Mucosa of rectum (tissue), 2 donors: ENCODE measurements at regions not wholly inside any gene's neighbourhood (a gene's known extent, or its start where the extent isn't known, plus 50 kb on each side); places are given as distances from the start of the nearest gene placed in this dataset.

ENCODE experiments used
- H3K27ac ChIP-seq, 2 donors: one replicate each; pipeline ENCODE4 v1.7.0; 2013; ENCODE audit warnings: inconsistent platforms in 2 of 2, low read depth in 2 of 2, low read length in 2 of 2
- H3K27me3 ChIP-seq, 2 donors: one replicate each; pipeline ENCODE4 v1.7.0; 2013; ENCODE audit warnings: low read length in 2 of 2; ENCODE audit not compliant: control insufficient read depth in 2 of 2, insufficient read depth in 2 of 2
- H3K36me3 ChIP-seq, 2 donors: one replicate each; pipeline ENCODE4 v1.7.0; 2013; ENCODE audit warnings: low read length in 2 of 2; ENCODE audit not compliant: control insufficient read depth in 2 of 2, insufficient read depth in 2 of 2
- H3K4me1 ChIP-seq, 2 donors: one replicate each; pipeline ENCODE4 v1.7.0; 2013; ENCODE audit warnings: low read length in 2 of 2, mild to moderate bottlenecking in 1 of 2; ENCODE audit not compliant: control insufficient read depth in 2 of 2, insufficient read depth in 2 of 2
- H3K4me3 ChIP-seq, 2 donors: one replicate each; pipeline ENCODE4 v1.7.0; 2013; ENCODE audit warnings: low read length in 2 of 2
- H3K9ac ChIP-seq, 2 donors: one replicate each; pipeline ENCODE4 v1.7.0; 2013; ENCODE audit warnings: low read length in 2 of 2, low read depth in 1 of 2, mild to moderate bottlenecking in 1 of 2
- H3K9me3 ChIP-seq, 2 donors: one replicate each; pipeline ENCODE4 v1.7.0; 2013; ENCODE audit warnings: low read length in 2 of 2; ENCODE audit not compliant: control insufficient read depth in 2 of 2
- donor health status: healthy.
- donor health status: Normal muscosa, but diverticular disease.

GRCh38 chr11:43556612-43557375 is 123.7 kb upstream of the HSD17B12 start:
- H3K4me3 ChIP-seq = no peak overlapping the region
- no peak overlapping the region for H3K27ac ChIP-seq
- H3K4me1 ChIP-seq = no peaks in the 10 kb centered on the region
- no peak overlapping the region for H3K9ac ChIP-seq
- H3K27me3 ChIP-seq = peaks cover 26 to 33% of the 10 kb centered on the region in 2 donors
- H3K36me3 ChIP-seq = no peaks in the 10 kb centered on the region
- no peaks in the 10 kb centered on the region for H3K9me3 ChIP-seq

GRCh38 chr11:43557553-43558110 is 122.9 kb upstream of the HSD17B12 start:
- Histone ChIP-seq H3K9me3 (no peaks in the 10 kb centered on the region), H3K36me3 (no peaks in the 10 kb centered on the region), H3K9ac (no peak overlapping the region), H3K4me3 (no peak overlapping the region), H3K27me3 (peaks cover 26 to 33% of the 10 kb centered on the region in 2 donors), H3K27ac (no peak overlapping the region), H3K4me1 (no peaks in the 10 kb centered on the region)

DNA sequence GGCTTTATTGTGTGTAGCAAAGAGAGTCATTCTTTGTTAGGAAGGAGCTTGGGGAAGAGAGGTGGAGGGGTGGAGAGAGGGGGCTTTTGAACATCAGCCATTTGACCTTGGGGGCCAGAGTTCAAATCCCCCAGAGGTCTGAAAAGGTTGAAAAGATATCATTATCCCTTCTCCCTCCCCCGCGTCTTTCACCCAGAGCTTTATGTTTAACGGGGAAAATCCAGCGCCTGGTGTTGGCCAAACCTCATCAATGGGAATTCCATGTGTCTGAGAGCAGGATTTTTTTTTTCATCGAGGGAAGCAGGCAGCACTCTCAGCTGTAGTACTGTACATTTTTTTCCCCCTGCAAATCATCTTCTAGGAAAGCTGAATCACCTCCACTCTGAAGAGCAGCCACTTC is 122.4 kb upstream of the HSD17B12 start:
- no peak overlapping the region for H3K9ac ChIP-seq
- H3K36me3 ChIP-seq = no peaks in the 10 kb centered on the region
- no peaks in the 10 kb centered on the region for H3K9me3 ChIP-seq
- no peaks in the 10 kb centered on the region for H3K4me1 ChIP-seq
- no peak overlapping the region for H3K4me3 ChIP-seq
- H3K27me3 ChIP-seq = peaks cover 26 to 33% of the 10 kb centered on the region in 2 donors
- H3K27ac ChIP-seq = no peak overlapping the region

DNA sequence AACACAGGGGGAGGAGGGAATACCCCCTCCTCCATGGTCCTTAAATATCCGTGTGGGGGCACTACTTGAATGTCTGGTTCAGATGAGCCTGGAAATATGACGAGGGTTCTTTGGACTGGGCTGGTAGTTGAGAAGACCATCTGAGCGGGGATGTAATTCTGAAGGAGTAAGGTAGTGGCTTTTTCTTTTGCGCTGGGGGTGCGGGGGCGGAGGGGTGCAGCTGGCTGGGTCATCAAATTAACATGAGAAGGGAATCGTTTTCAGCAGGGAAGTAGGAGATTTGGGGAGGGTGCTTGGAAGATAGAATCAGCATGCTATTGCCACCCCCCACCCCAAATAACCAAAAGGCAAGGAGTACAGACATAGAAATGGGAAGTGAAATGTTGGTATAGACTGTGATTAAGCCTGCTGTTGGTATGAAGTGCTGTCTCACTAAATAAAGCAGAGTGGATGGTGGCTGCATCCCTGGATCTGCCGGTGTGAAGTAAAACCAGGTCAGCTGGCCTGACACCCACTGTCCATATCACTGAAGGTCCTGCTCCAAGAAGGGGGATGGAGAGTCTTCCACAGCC is 121.9 kb upstream of the HSD17B12 start:
- H3K9ac ChIP-seq = no peak overlapping the region
- peaks cover 26 to 33% of the 10 kb centered on the region in 2 donors for H3K27me3 ChIP-seq
- H3K36me3 ChIP-seq = no peaks in the 10 kb centered on the region
- H3K4me3 ChIP-seq = no peak overlapping the region
- no peak overlapping the region for H3K27ac ChIP-seq
- no peaks in the 10 kb centered on the region for H3K9me3 ChIP-seq
- no peaks in the 10 kb centered on the region for H3K4me1 ChIP-seq

GRCh38 chr11:43561832-43562231 is 118.7 kb upstream of the HSD17B12 start:
- no peaks in the 10 kb centered on the region for H3K4me1 ChIP-seq
- H3K9ac ChIP-seq = no peak overlapping the region
- H3K9me3 ChIP-seq = no peaks in the 10 kb centered on the region
- peaks cover 23 to 24% of the 10 kb centered on the region in 2 donors for H3K27me3 ChIP-seq
- H3K4me3 ChIP-seq = no peak overlapping the region
- no peak overlapping the region for H3K27ac ChIP-seq
- no peaks in the 10 kb centered on the region for H3K36me3 ChIP-seq

GRCh38 chr11:43567396-43567975 is 113.1 kb upstream of the HSD17B12 start:
- H3K36me3 ChIP-seq = no peaks in the 10 kb centered on the region
- no peak overlapping the region for H3K4me3 ChIP-seq
- no peak overlapping the region for H3K9ac ChIP-seq
- no peak overlapping the region for H3K27ac ChIP-seq
- H3K9me3 ChIP-seq = no peaks in the 10 kb centered on the region
- H3K27me3 ChIP-seq = peaks cover 6 to 9% of the 10 kb centered on the region in 2 donors
- H3K4me1 ChIP-seq = no peaks in the 10 kb centered on the region

- Histone ChIP-seq H3K9ac (no peak overlapping the region), H3K36me3 (no peaks in the 10 kb centered on the region), H3K4me1 (peaks cover 0 to 3% of the 10 kb centered on the region in 2 donors), H3K9me3 (no peaks in the 10 kb centered on the region), H3K27me3 (peaks cover 57 to 58% of the 10 kb centered on the region in 2 donors), H3K4me3 (no peak overlapping the region), H3K27ac (no peak overlapping the region)
Measured at GRCh38 chr11:43573233-43573632, 107.3 kb upstream of the HSD17B12 start.

DNA sequence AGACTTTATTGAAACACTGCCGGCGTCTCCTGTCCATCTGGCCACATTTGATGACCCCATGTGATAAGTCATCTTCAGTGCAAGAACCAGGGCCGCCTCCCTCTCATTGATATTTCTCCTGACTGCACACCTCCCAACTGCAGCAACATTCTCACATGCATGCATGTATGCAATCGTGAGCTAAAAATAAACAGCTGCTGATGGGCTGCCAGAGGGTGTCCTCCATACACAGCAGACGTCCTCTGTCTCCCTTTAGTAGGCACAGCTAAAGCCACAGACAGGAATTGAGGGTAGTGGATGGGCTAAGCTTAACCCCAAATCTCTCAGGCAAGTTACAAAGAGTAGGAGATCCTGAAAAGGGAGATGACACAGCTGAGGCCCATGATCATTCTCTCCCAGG is 106.7 kb upstream of the HSD17B12 start:
- peaks cover 0 to 3% of the 10 kb centered on the region in 2 donors for H3K4me1 ChIP-seq
- no peaks in the 10 kb centered on the region for H3K9me3 ChIP-seq
- peaks cover 60% of the 10 kb centered on the region in 2 donors for H3K27me3 ChIP-seq
- H3K27ac ChIP-seq = no peak overlapping the region
- H3K4me3 ChIP-seq = no peak overlapping the region
- H3K36me3 ChIP-seq = no peaks in the 10 kb centered on the region
- H3K9ac ChIP-seq = no peak overlapping the region

- Histone ChIP-seq H3K9ac (no peak overlapping the region), H3K4me1 (peaks cover 0 to 3% of the 10 kb centered on the region in 2 donors), H3K9me3 (no peaks in the 10 kb centered on the region), H3K27me3 (peaks cover 60% of the 10 kb centered on the region in 2 donors), H3K27ac (no peak overlapping the region), H3K4me3 (no peak overlapping the region), H3K36me3 (no peaks in the 10 kb centered on the region)
Measured at GRCh38 chr11:43574411-43574810, 106.1 kb upstream of the HSD17B12 start.
